Esophagus squamous epithelium (tissue), 5 donors: ENCODE measurements at regions not wholly inside any gene's neighbourhood (a gene's known extent, or its start where the extent isn't known, plus 50 kb on each side); places are given as distances from the start of the nearest gene placed in this dataset.

Experiments
- DNase-seq: peaks from one replicate; lab custom pipeline; 2025; lab: John Stamatoyannopoulos, UW
- H3K27ac ChIP-seq, 4 donors: fragments of 200-600 bp; sonication (generic); one replicate each; pipeline ENCODE4 v1.5.1; 2016 to 2019; ENCODE audit warnings: mild to moderate bottlenecking in 1 of 4
- H3K27me3 ChIP-seq, 4 donors: fragments of 200-600 bp; sonication (generic); 1 replicate in 3 of 4; 2 replicates in 1 of 4; pipeline versions ENCODE4 v1.5.1 to v1.6.0; 2017 to 2021; ENCODE audit warnings: antibody characterized with exemption in 1 of 4
- H3K36me3 ChIP-seq, 3 donors: fragments of 200-600 bp; sonication (generic); one replicate each; pipeline ENCODE4 v1.5.1; 2016 to 2019
- H3K4me1 ChIP-seq, 3 donors: fragments of 200-600 bp; sonication (generic); one replicate each; pipeline ENCODE4 v1.5.1; 2017 to 2019
- H3K4me3 ChIP-seq, 4 donors: fragments of 200-600 bp; sonication (generic); 1 replicate in 3 of 4; 2 replicates in 1 of 4; pipeline ENCODE4 v1.5.1; 2016 to 2019; ENCODE audit warnings: mild to moderate bottlenecking in 2 of 4, moderate library complexity in 1 of 4
- H3K9me3 ChIP-seq, 3 donors: fragments of 200-600 bp; sonication (generic); one replicate each; pipeline ENCODE4 v1.5.1; 2016 to 2019
- POLR2A ChIP-seq, 4 donors: fragments of 450-650 bp; IDR thresholded peaks; one replicate each; pipeline ENCODE4 v1.6.1; 2017; ENCODE audit warnings: antibody characterized with exemption in 4 of 4, mild to moderate bottlenecking in 4 of 4, moderate library complexity in 3 of 4
- WGBS, 2 donors: methylation state at CpG; one replicate each; pipeline ENCODE4 v1.1.5; 2018; 5-methylcytosine and 5-hydroxymethylcytosine counted together
- intact Hi-C: fragments of 100-400 bp; cut with DNase I; formaldehyde crosslinking; loops from one replicate; pipeline ENCODE4 v1.15.0; 2022
- TF ChIP-seq, protein P1 (sequence below), 6 experiments: fragments of 450-650 bp in 4 of 6; fragments of 200-600 bp in 2 of 6; sonication (generic) in 2 of 6; IDR thresholded peaks; one replicate each; pipeline ENCODE4 v1.5.1; 2016 to 2019; ENCODE audit warnings: antibody characterized with exemption in 6 of 6, mild to moderate bottlenecking in 4 of 6, moderate library complexity in 4 of 6
- donor health status: DM: yes; HTN: yes; CAD: no.

DNA sequence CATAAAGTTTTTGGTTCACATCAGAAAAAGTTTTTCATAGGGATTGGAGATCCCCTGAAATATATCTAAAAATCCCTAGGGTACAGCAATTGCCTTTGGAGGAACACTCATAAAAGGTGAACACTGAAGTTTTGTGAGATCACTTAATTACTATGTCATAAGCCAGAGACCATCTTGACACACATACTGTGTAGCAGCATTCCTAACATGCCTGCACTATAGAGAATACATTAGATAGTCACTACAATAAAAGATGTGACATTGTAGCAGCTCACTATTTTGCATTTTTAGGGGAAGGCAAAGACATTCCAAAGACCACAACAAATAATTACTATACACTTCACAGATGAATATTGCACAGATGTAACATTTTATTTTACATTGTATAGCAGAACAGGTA lies 779.9 kb downstream of the KCNT2 start:
- Histone ChIP-seq H3K9me3 (no peaks in the 10 kb centered on the region), H3K27ac (no peak overlapping the region), H3K4me1 (no peaks in the 10 kb centered on the region), H3K4me3 (no peak overlapping the region), H3K27me3 (no peaks in the 10 kb centered on the region), H3K36me3 (no peaks in the 10 kb centered on the region)
- no peak for TF ChIP-seq POLR2A (IDR thresholded peaks at IDR 0.05)
- TF ChIP-seq, protein P1, sequence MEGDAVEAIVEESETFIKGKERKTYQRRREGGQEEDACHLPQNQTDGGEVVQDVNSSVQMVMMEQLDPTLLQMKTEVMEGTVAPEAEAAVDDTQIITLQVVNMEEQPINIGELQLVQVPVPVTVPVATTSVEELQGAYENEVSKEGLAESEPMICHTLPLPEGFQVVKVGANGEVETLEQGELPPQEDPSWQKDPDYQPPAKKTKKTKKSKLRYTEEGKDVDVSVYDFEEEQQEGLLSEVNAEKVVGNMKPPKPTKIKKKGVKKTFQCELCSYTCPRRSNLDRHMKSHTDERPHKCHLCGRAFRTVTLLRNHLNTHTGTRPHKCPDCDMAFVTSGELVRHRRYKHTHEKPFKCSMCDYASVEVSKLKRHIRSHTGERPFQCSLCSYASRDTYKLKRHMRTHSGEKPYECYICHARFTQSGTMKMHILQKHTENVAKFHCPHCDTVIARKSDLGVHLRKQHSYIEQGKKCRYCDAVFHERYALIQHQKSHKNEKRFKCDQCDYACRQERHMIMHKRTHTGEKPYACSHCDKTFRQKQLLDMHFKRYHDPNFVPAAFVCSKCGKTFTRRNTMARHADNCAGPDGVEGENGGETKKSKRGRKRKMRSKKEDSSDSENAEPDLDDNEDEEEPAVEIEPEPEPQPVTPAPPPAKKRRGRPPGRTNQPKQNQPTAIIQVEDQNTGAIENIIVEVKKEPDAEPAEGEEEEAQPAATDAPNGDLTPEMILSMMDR (IDR thresholded peaks at IDR 0.05) = no peak
- intact Hi-C loops = no loop called here
- no peak for DNase-seq

- WGBS, 2 donors = 75 to 86% methylated on average over 3 of the region's 3 CpGs
- no peak overlapping the region for H3K4me3 ChIP-seq
- no peak for DNase-seq
- no peaks in the 10 kb centered on the region for H3K4me1 ChIP-seq
- intact Hi-C loops = no loop called here
- H3K27me3 ChIP-seq = no peaks in the 10 kb centered on the region
- H3K9me3 ChIP-seq = no peaks in the 10 kb centered on the region
- H3K27ac ChIP-seq = no peak overlapping the region
- TF ChIP-seq POLR2A (IDR thresholded peaks at IDR 0.05) = no peak
- TF ChIP-seq, protein P1 (IDR thresholded peaks at IDR 0.05) = no peak
- H3K36me3 ChIP-seq = no peaks in the 10 kb centered on the region
These were observed 787.3 kb downstream of the KCNT2 start for GRCh38 chr1:195820925-195821324.

- intact Hi-C loops = no loop called here
- Histone ChIP-seq H3K36me3 (no peaks in the 10 kb centered on the region), H3K27me3 (no peaks in the 10 kb centered on the region), H3K9me3 (no peaks in the 10 kb centered on the region), H3K27ac (no peak overlapping the region), H3K4me1 (no peaks in the 10 kb centered on the region), H3K4me3 (no peak overlapping the region)
- no peak for TF ChIP-seq POLR2A (IDR thresholded peaks at IDR 0.05)
- TF ChIP-seq, protein P1 (IDR thresholded peaks at IDR 0.05) = no peak
- 71 to 74% methylated on average over 2 of the region's 2 CpGs for WGBS, 2 donors
- DNase-seq = no peak
These were observed 802.2 kb downstream of the KCNT2 start for GRCh38 chr1:195806060-195806459.

DNA sequence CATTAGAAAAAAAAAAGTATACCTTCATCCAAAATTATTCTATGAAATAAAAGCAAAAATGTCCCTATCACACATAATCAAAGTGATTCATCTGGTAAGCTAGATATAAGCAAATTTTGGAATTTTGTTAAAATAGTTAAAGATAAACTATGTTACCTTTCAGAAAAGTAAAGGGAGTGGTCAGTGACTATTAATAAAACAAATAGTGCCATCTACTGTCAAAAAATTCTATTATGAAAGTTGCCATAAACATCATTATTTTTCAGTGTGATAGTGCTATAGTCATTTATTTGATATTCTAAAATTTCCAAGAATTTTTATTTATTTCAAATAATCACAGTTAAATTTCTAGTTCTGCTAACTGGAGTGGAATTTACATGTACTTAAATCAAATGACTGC lies 803.7 kb downstream of the KCNT2 start:
- H3K4me1 ChIP-seq = no peaks in the 10 kb centered on the region
- DNase-seq = no peak
- no peak overlapping the region for H3K27ac ChIP-seq
- no peaks in the 10 kb centered on the region for H3K9me3 ChIP-seq
- H3K4me3 ChIP-seq = no peak overlapping the region
- H3K36me3 ChIP-seq = no peaks in the 10 kb centered on the region
- intact Hi-C loops = no loop called here
- TF ChIP-seq POLR2A (IDR thresholded peaks at IDR 0.05) = no peak
- TF ChIP-seq, protein P1 (IDR thresholded peaks at IDR 0.05) = peak in 1 of 6 experiments; percentile 30
- H3K27me3 ChIP-seq = no peaks in the 10 kb centered on the region

DNA sequence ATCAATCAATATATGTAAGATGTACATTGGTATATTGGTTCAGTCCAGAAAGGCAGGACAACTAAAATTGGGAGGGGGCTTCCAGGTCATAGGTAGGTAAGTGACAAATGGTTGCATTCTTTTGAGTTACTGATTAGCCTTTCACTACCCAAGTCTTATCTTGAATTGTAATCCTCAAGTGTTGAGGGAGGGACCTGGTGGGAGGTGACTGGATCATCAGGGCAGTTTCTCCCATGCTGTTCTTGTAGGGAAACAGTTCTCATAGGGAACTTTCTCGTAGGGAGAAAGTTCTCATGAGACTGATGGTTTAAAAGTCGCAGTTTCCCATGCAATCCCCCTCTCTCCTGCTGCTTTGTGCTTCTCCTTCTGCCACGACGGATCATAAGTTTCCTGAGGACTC lies 809.2 kb downstream of the KCNT2 start:
- Histone ChIP-seq H3K27ac (no peak overlapping the region), H3K4me3 (no peak overlapping the region), H3K36me3 (no peaks in the 10 kb centered on the region), H3K27me3 (no peaks in the 10 kb centered on the region), H3K9me3 (no peaks in the 10 kb centered on the region), H3K4me1 (no peaks in the 10 kb centered on the region)
- TF ChIP-seq POLR2A (IDR thresholded peaks at IDR 0.05) = no peak
- TF ChIP-seq, protein P1 (IDR thresholded peaks at IDR 0.05) = no peak
- intact Hi-C loops = no loop called here
- DNase-seq = no peak
- 78 to 84% methylated on average over 4 of the region's 4 CpGs for WGBS, 2 donors
